ENCODE measurements at regions not wholly inside any gene's neighbourhood (a gene's known extent, or its start where the extent isn't known, plus 50 kb on each side); places are given as distances from the start of the nearest gene placed in this dataset.

DNA sequence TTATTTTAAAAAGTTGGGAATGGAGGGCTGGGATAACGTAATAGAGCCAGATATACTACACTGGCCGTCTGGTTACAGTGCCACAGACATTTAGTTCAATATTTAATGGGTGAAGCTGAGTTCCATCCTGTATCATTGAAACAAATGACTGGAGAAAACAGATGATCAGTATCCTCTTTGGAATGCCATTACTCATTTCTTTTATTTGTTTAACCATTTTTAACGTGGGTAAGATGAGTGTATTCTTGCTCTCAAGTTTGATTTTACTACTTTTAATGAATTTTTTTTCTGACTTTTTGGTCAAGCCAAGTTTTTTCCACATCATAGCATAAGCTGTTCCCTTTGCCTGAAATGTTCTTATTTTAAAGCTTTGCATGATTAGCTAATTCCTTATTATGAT, 53.9 kb upstream of the GRM7 start:
- DNase-seq (ENCODE audit: low read depth in 4 of 4, low spot score in 1 of 4), result no peak

DNA sequence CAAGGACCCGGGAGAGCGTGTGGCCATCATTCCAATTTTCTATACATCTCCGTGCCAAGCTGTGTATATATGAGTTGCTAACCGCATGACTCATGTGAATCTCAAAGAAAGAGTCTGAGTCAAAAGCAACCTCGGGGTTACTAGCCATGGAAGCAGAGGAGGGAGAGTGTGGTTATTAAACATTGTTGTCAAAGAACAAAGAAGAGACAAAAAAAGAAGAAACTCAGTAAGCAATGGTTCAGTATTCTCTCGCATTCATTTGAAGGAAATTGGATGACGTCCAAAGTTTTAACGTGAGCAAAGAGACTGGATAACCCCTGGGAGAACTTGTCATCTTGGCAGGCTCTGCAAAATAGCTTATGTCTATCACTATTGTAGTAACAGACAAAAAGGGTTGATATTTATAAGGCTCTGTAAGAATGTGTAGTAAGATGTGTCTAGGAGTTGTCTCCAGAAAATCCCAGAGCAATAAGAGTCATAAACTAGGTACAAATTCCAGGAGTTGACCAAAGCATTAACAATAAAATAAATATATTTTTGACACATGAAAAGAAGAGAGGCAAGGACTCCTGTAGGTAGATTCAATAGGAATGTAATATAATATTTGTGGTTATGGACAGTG, 52.8 kb upstream of the GRM7 start:
- no peak for DNase-seq (ENCODE audit: low read depth in 4 of 4, low spot score in 1 of 4)

DNA sequence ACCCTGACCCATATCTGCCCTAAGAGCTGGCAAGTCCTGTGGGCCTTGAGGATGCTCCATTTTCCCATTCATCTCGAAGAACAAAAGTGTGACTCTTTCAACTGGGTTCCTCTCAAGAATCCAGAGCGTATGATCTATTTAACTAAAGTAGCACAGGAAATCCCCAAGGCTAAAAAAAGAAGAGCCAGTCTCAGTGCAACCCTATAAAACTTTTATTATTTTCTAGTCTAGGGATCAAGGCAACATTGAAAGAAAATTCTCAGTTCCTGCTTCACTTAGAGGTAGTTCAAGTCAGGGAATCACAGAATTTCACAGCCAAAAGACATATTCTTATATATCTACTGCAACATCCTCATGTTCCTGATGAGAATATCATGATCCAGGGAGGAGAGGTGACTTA, 51.6 kb upstream of the GRM7 start:
- DNase-seq (ENCODE audit: low read depth in 4 of 4, low spot score in 1 of 4), result no peak
